ENCODE measurements at regions not wholly inside any gene's neighbourhood (a gene's known extent, or its start where the extent isn't known, plus 50 kb on each side); places are given as distances from the start of the nearest gene placed in this dataset.

DNA sequence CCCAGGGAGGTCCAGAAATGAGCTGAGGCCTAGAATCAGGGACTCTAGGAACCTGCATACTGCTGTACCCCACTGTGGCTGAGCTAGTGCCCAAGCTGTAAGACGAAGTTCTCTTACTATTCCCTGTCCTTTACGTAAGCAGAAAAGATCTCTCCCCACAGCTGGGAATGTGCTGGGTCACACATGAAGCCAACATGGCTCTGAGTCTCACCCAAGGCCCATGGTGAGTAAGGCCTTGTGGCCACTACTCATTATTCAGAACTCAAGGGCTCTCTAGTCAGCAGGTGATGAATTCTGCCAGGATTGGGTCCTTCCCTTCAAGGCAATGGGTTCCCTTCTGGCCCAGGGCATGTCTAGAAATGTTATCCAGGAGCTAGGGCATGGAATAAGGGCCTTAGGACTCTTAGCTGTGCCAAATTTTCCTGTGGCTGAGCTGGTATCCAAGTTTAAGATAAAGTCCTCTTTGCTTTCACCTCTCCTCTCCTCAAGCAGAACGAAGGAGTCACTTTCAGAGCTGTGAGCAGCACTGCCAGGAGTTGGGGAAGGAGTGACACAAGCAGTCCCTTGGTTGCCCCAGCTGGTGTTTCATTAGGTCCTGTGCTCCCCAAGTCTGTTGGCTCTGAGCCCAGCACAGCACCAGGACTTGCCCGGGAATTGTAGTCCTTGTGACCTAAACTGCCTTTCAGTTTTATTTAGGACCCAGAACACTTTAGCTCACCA is 707.6 kb downstream of the SLC4A3 start:
- Histone ChIP-seq H3K27me3 (ENCODE audit: control insufficient read depth, low read length) (no peaks in the 10 kb centered on the region), H3F3A (ENCODE audit: control insufficient read depth, insufficient read depth) (no peaks in the 10 kb centered on the region), H3K27ac (ENCODE audit: low read depth, low read length) (no peak overlapping the region), H3K9me3 (ENCODE audit: control insufficient read depth, insufficient read depth, low read length) (no peaks in the 10 kb centered on the region), H3K4me3 (ENCODE audit: low read length) (no peak overlapping the region), H4K20me1 (ENCODE audit: control insufficient read depth, insufficient read depth, low read depth, low read length) (no peaks in the 10 kb centered on the region), H3K79me2 (ENCODE audit: control insufficient read depth, low read length) (no peaks in the 10 kb centered on the region), H3K9me2 (replicated peaks; ENCODE audit: control insufficient read depth, low read length) (no peaks in the 10 kb centered on the region), H3K4me1 (ENCODE audit: control insufficient read depth, low read length) (no peaks in the 10 kb centered on the region), H3K36me3 (ENCODE audit: control insufficient read depth, low read length) (no peaks in the 10 kb centered on the region), H3K4me2 (ENCODE audit: low read length) (no peak overlapping the region)
- TF ChIP-seq, protein P1, sequence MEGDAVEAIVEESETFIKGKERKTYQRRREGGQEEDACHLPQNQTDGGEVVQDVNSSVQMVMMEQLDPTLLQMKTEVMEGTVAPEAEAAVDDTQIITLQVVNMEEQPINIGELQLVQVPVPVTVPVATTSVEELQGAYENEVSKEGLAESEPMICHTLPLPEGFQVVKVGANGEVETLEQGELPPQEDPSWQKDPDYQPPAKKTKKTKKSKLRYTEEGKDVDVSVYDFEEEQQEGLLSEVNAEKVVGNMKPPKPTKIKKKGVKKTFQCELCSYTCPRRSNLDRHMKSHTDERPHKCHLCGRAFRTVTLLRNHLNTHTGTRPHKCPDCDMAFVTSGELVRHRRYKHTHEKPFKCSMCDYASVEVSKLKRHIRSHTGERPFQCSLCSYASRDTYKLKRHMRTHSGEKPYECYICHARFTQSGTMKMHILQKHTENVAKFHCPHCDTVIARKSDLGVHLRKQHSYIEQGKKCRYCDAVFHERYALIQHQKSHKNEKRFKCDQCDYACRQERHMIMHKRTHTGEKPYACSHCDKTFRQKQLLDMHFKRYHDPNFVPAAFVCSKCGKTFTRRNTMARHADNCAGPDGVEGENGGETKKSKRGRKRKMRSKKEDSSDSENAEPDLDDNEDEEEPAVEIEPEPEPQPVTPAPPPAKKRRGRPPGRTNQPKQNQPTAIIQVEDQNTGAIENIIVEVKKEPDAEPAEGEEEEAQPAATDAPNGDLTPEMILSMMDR (IDR thresholded peaks at IDR 0.05; ENCODE audit: low read depth, low read length, poor library complexity, severe bottlenecking), result no peak
- no peak for TF ChIP-seq EZH2phosphoT487 (IDR thresholded peaks at IDR 0.05; ENCODE audit: borderline replicate concordance, low read length)

DNA sequence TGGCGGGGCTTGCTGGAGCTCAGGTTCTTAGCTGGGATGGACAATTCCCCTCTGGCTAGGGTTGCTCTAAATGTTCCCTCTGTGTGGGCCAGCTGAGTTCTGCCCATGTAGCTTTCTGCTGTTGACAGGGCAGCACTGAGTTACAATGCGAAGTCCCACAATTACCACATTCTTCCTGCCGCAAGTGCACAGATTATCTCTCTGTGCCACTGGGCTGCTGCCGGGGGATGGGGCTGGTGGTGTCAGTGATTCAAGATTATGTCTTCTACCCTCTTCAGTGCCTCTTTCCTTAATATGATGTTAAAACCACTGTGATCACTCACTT is 708.1 kb downstream of the SLC4A3 start:
- Histone ChIP-seq H3K27me3 (ENCODE audit: control insufficient read depth, low read length) (no peaks in the 10 kb centered on the region), H3K9me2 (replicated peaks; ENCODE audit: control insufficient read depth, low read length) (no peaks in the 10 kb centered on the region), H3K27ac (ENCODE audit: low read depth, low read length) (no peak overlapping the region), H3K4me3 (ENCODE audit: low read length) (no peak overlapping the region), H4K20me1 (ENCODE audit: control insufficient read depth, insufficient read depth, low read depth, low read length) (no peaks in the 10 kb centered on the region), H3K9me3 (ENCODE audit: control insufficient read depth, insufficient read depth, low read length) (no peaks in the 10 kb centered on the region), H3K4me1 (ENCODE audit: control insufficient read depth, low read length) (no peaks in the 10 kb centered on the region), H3F3A (ENCODE audit: control insufficient read depth, insufficient read depth) (no peaks in the 10 kb centered on the region), H3K79me2 (ENCODE audit: control insufficient read depth, low read length) (no peaks in the 10 kb centered on the region), H3K4me2 (ENCODE audit: low read length) (no peak overlapping the region), H3K36me3 (ENCODE audit: control insufficient read depth, low read length) (no peaks in the 10 kb centered on the region)
- no peak for TF ChIP-seq EZH2phosphoT487 (IDR thresholded peaks at IDR 0.05; ENCODE audit: borderline replicate concordance, low read length)
- TF ChIP-seq, protein P1 (IDR thresholded peaks at IDR 0.05; ENCODE audit: low read depth, low read length, poor library complexity, severe bottlenecking), result no peak

- H3K79me2 ChIP-seq (ENCODE audit: control insufficient read depth, low read length), result no peaks in the 10 kb centered on the region
- H4K20me1 ChIP-seq (ENCODE audit: control insufficient read depth, insufficient read depth, low read depth, low read length), result no peaks in the 10 kb centered on the region
- H3K9me2 ChIP-seq (replicated peaks; ENCODE audit: control insufficient read depth, low read length), result no peaks in the 10 kb centered on the region
- TF ChIP-seq EZH2phosphoT487 (IDR thresholded peaks at IDR 0.05; ENCODE audit: borderline replicate concordance, low read length), result no peak
- TF ChIP-seq, protein P1 (IDR thresholded peaks at IDR 0.05; ENCODE audit: low read depth, low read length, poor library complexity, severe bottlenecking), result no peak
- H3K9me3 ChIP-seq (ENCODE audit: control insufficient read depth, insufficient read depth, low read length), result no peaks in the 10 kb centered on the region
- no peaks in the 10 kb centered on the region for H3F3A ChIP-seq (ENCODE audit: control insufficient read depth, insufficient read depth)
- no peak overlapping the region for H3K4me3 ChIP-seq (ENCODE audit: low read length)
- H3K4me2 ChIP-seq (ENCODE audit: low read length), result no peak overlapping the region
- H3K36me3 ChIP-seq (ENCODE audit: control insufficient read depth, low read length), result no peaks in the 10 kb centered on the region
- H3K4me1 ChIP-seq (ENCODE audit: control insufficient read depth, low read length), result no peaks in the 10 kb centered on the region
- no peaks in the 10 kb centered on the region for H3K27me3 ChIP-seq (ENCODE audit: control insufficient read depth, low read length)
- no peak overlapping the region for H3K27ac ChIP-seq (ENCODE audit: low read depth, low read length)
Measured at GRCh38 chr2:220336771-220337170, 709.3 kb downstream of the SLC4A3 start.
